HG03060 (cell line): ENCODE measurements at regions not wholly inside any gene's neighbourhood (a gene's known extent, or its start where the extent isn't known, plus 50 kb on each side); places are given as distances from the start of the nearest gene placed in this dataset.

Experiments
- ATAC-seq: cut with Tn5 transposase; IDR thresholded peaks from one replicate; pipeline ENCODE4 v1.9.1; 2021; ENCODE audit warnings: low read depth, moderate number of reproducible peaks; ENCODE audit not compliant: unreplicated experiment

DNA sequence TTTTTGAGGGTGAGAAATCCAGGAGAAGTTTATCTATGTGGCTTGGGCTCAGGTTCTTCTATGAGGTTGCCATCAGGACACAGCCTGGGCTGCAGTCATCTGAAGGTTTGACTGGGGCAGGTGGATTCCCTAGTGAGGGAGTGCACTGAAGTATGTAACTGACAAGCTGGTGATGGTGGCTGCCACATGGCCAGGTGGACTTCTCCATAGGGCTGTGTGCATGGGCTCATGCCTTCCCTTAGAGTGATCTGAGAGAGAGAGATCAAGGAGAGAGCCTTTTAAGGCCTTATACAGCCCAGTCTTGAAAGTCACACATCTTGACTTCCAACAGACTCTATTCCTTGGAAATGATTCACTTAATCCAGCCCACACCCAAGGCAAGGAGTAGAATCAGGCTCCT, 266.6 kb upstream of the PITRM1 start:
- ATAC-seq = no peak

- no peak for ATAC-seq
Observed at GRCh38 chr10:3438606-3439005, 266.0 kb upstream of the PITRM1 start.

- ATAC-seq = no peak
Observed at GRCh38 chr10:3435671-3436070, 263.1 kb upstream of the PITRM1 start.

DNA sequence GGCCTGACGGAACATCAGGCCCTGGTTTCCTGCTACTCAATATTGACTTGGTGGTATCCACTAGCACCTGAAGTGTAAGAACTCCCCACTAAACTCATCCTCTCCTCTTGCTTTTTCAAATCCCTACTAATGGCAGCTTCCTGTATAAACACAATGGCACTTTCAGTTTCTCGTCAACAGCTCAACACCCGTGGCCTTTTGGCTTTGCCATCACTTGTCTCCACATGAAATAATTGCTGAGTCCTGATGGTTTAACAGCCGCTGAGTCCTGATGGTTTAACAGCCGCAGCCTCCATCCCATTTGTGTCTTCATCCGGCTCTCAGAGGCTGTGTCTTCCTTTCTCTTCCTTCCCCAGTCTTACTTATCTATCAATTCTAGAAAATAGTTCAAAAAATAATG, 261.4 kb upstream of the PITRM1 start:
- ATAC-seq = no peak

GRCh38 chr10:3433131-3433530, 260.5 kb upstream of the PITRM1 start:
- no peak for ATAC-seq

DNA sequence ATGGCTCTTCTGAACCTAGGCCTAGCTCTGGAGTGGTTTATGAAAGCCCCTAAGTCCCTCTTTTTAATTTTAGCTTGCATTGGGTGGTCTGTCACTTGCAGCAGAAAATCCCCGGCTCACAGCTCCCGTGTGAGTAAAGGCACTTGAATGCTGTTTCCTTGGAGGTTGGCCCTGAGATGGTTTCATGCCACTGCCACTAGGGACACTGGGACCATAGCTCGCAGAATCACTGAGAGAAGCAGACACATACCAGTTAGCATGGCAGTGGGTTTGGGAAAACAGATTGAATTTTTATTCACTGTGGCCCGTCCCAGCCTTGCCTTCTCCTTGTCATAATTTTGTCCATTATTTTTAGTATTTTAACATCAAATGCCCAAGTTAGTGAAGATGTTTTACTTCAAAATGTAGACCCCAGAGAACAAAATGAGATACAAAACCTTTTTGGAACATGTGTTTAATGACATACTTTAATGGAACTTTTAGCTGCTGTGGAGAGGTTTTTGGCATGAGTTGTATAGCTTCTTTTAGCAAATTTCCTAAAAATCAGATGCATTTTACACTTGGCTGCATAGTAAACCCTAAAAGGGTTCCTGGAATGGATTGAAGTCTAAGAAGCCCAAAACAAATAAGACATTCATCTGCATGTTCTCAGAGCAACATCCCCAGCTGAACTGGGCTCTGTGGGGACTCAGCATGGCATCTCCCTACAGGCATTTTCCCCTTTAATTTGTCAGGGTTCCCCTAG, 259.7 kb upstream of the PITRM1 start:
- ATAC-seq = no peak

DNA sequence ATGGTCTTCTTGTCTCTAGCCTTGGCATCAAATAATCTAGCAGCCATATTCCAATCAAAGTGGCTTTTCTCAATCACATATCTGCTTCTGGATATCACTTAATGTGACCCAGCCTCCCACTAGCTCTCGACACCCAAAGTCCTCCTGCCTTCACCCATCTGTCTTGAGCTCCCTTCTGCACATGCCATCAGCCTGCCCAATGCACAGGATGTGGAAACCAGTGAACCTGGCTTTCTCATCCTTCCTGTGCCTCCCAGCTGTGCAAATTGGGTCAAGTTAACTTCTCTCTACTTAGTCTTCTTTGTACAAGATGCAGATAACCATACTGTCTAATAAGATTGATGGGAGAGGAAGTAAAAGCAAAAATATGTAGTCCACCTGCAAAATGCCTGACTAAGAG, 257.9 kb upstream of the PITRM1 start:
- ATAC-seq = no peak

GRCh38 chr10:3429676-3430075, 257.1 kb upstream of the PITRM1 start:
- no peak for ATAC-seq

GRCh38 chr10:3428826-3429225, 256.2 kb upstream of the PITRM1 start:
- ATAC-seq = no peak

- no peak for ATAC-seq
Observed at GRCh38 chr10:3427950-3428354, 255.4 kb upstream of the PITRM1 start.

DNA sequence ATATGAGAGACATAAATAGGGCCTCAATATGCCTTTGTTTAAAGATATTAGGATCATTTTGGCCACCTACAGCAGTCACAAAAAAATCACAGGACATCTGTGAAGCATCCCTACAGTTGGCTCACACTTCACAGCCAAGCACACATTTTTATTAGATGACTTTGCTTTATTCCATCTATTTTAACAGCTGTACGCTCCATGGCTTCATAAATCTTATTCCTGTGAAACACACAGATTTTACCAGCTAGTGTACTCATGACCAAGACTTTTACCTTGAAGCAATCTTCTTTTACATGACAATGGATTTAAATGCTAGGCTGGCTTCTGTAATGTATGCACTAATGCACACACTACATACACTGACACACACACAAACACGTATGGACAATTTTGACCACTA, 254.8 kb upstream of the PITRM1 start:
- no peak for ATAC-seq

DNA sequence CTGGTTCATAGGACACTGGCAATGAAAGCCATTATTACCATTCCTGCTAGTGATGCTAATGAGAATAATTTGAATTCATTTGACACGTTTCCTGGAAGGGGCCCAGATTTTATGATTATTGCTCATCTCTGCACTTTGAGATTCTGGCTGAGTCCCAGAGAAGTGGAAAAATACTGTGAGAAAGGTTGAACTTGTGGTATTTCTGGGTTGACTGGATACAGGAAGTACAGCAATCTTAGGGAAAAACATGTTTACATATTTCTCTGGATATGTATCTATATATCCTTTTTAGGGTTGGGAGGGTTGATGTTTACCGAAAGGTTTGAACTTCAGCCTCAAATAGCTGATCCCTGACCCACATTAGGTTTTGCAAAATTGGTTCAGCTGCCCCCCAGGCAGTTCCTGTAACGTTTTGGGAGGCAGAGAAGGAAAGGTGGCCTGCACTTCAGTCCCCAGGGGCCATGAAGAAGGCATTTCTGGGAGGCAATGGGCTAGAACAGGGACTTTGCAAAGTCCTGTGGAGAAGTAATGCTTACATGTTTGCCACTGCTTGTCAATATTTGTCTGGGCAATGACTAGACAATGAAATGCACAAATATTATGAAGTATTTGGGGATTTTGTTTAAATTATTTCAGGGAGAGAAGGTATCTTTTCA, 253.7 kb upstream of the PITRM1 start:
- no peak for ATAC-seq

DNA sequence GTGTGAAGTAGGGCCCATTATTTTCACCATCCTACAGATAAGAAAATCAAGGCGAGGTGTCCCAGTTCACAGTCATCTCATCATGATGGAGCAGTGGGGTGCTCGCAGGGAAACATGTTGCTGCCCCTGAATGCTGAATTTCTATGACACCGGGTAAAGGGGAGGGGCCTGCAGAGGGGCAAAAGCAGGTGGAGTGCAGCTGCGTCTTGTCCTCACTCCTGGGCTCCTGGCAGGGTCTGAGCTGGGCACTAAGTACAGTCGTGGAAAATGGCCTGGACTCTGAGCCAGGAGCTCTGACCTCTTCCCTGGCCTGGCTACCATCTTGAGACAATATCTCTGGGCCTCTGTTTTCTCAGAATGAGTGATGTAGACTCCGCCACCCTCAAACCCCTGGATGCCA, 253.1 kb upstream of the PITRM1 start:
- ATAC-seq = no peak

- no peak for ATAC-seq
Observed at GRCh38 chr10:3425261-3425660, 252.7 kb upstream of the PITRM1 start.

- no peak for ATAC-seq
Observed at GRCh38 chr10:3424111-3424851, 251.7 kb upstream of the PITRM1 start.

GRCh38 chr10:3423384-3423783, 250.8 kb upstream of the PITRM1 start:
- ATAC-seq = no peak

- no peak for ATAC-seq
Observed at GRCh38 chr10:3422282-3422681, 249.7 kb upstream of the PITRM1 start.

DNA sequence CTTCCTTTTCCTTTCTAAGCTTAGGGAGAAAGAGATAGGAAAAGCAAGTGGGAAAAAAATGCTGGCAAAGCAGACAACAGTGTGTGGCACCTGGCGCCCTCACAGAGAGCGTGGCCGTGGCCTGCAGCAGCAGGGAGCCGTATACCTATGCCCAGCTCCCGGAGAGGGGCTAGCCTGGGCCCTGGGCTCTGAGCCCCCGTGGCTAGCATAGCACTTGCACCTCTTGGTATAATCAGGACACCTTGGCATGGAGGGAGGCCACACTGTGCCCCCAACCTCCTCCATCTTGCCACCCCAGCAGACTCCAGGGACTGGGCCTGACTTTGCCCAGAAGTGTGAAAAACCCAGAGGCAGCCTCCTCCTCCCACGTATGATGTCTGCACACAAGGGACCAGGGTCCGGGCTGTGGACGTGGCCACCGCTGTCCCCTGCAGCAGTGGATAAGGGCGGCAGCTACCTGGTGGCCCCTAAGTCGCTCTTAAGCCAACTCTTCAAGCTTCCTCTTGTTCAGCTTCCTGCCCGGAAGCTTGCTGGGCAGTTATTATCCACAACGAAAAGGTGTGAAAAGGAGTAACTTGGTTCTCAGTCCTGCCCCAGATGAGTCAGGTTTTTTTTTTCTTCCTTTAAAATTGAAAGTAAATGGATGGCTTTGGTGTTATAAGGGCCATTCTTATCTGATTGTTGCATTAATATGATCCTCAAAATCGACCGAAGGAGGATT, 249.1 kb upstream of the PITRM1 start:
- no peak for ATAC-seq

GRCh38 chr10:3420527-3421469, 248.2 kb upstream of the PITRM1 start:
- no peak for ATAC-seq
